ENCODE measurements at regions not wholly inside any gene's neighbourhood (a gene's known extent, or its start where the extent isn't known, plus 50 kb on each side); places are given as distances from the start of the nearest gene placed in this dataset.
"Not testable (repeated sequence)": the region's sequence is repeated elsewhere in the genome, so short reads cannot be mapped to it uniquely, and the experiment has no call there.

- Histone ChIP-seq H3K4me1 (no peaks in the 10 kb centered on the region), H3K27ac (no peak overlapping the region), H3K9me3 (peaks cover 0 to 7% (median 0%) of the 10 kb centered on the region in 11 donors), H3K36me3 (no peaks in the 10 kb centered on the region), H3K4me3 (no peak overlapping the region), H3K27me3 (no peaks in the 10 kb centered on the region)
- DNase-seq (no peak), ATAC-seq (no peak)
- TF ChIP-seq CTCF (IDR thresholded peaks at IDR 0.05): no peak
- WGBS, 2 donors: 87 to 88% methylated on average over 4 of the region's 4 CpGs
- intact Hi-C loops (cut with DNase I): no loop called here
Observed at GRCh38 chr21:20459838-20460237, 538.4 kb upstream of the NCAM2 start.

- H3K9me3 ChIP-seq: peaks cover 0 to 7% (median 0%) of the 10 kb centered on the region in 11 donors
- H3K27me3 ChIP-seq: no peaks in the 10 kb centered on the region
- DNase-seq (no peak), ATAC-seq (no peak)
- H3K36me3 ChIP-seq: no peaks in the 10 kb centered on the region
- intact Hi-C loops (cut with DNase I): no loop called here
- H3K27ac ChIP-seq: no peak overlapping the region
- H3K4me1 ChIP-seq: no peaks in the 10 kb centered on the region
- no peak overlapping the region for H3K4me3 ChIP-seq
- no peak for TF ChIP-seq CTCF (IDR thresholded peaks at IDR 0.05)
Observed at GRCh38 chr21:20463362-20463761, 534.8 kb upstream of the NCAM2 start.

GRCh38 chr21:20469361-20469760 is 528.8 kb upstream of the NCAM2 start:
- Histone ChIP-seq H3K36me3 (no peaks in the 10 kb centered on the region), H3K4me1 (no peaks in the 10 kb centered on the region), H3K27me3 (no peaks in the 10 kb centered on the region), H3K9me3 (no peaks in the 10 kb centered on the region), H3K27ac (no peak overlapping the region), H3K4me3 (no peak overlapping the region)
- 72 to 79% methylated on average over 4 of the region's 4 CpGs for WGBS, 2 donors
- intact Hi-C loops (cut with DNase I): no loop called here
- ATAC-seq (no peak), DNase-seq (no peak)
- TF ChIP-seq CTCF (IDR thresholded peaks at IDR 0.05): no peak

- intact Hi-C loops (cut with DNase I): no loop called here
- H3K4me1 ChIP-seq: no peaks in the 10 kb centered on the region
- DNase-seq (no peak), ATAC-seq (no peak)
- H3K36me3 ChIP-seq: no peaks in the 10 kb centered on the region
- TF ChIP-seq CTCF (IDR thresholded peaks at IDR 0.05): no peak
- H3K27ac ChIP-seq: no peak overlapping the region
- no peak overlapping the region for H3K4me3 ChIP-seq
- no peaks in the 10 kb centered on the region for H3K27me3 ChIP-seq
- H3K9me3 ChIP-seq: peaks cover 0 to 5% (median 0%) of the 10 kb centered on the region in 11 donors
Observed at GRCh38 chr21:20486303-20486702, 511.9 kb upstream of the NCAM2 start.

GRCh38 chr21:20502915-20503314 is 495.3 kb upstream of the NCAM2 start:
- H3K4me3 ChIP-seq; ATAC-seq; H3K27me3 ChIP-seq; H3K27ac ChIP-seq; H3K4me1 ChIP-seq; H3K36me3 ChIP-seq; DNase-seq; intact Hi-C loops (cut with DNase I): not testable (repeated sequence)
- WGBS, 2 donors: 52 to 65% methylated on average over 3 of the region's 3 CpGs
- peaks cover 0 to 67% (median 14%) of the 10 kb centered on the region in 11 donors for H3K9me3 ChIP-seq
